NB4 (cell line): ENCODE measurements at regions not wholly inside any gene's neighbourhood (a gene's known extent, or its start where the extent isn't known, plus 50 kb on each side); places are given as distances from the start of the nearest gene placed in this dataset.

Source experiments
- MYC ChIP-seq: IDR thresholded peaks from 2 replicates; pipeline ENCODE4 v1.6.1; 2011; ENCODE audit warnings: low read depth, low read length
- POLR2A ChIP-seq: IDR thresholded peaks from 2 replicates; pipeline ENCODE4 v1.6.1; 2011; ENCODE audit warnings: mild to moderate bottlenecking; ENCODE audit not compliant: insufficient read length; ENCODE audit errors: extremely low read depth
- TF ChIP-seq, protein P1 (sequence below): IDR thresholded peaks from one replicate; pipeline ENCODE4 v1.5.1; 2012; ENCODE audit warnings: low read depth, low read length

DNA sequence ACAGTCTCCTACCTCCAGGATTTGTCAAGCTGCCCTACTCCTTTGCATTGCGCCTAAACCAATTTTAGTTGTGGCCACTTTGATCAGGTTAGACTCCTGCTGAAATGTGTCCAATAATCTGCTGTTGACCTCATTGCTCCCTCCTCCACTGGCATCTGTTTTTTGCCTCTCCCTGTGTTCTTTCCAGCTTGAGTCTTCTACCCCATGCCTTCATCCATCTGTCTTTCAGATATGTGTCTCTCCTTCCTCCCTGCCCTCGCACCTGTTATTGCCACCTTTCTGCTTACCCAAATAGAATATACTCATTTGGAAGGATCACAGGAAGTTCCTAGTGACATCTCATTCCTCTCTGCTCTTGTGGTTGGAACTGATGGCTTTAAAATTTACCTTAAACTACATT lies 366.6 kb upstream of the CLNK start:
- TF ChIP-seq, protein P1, sequence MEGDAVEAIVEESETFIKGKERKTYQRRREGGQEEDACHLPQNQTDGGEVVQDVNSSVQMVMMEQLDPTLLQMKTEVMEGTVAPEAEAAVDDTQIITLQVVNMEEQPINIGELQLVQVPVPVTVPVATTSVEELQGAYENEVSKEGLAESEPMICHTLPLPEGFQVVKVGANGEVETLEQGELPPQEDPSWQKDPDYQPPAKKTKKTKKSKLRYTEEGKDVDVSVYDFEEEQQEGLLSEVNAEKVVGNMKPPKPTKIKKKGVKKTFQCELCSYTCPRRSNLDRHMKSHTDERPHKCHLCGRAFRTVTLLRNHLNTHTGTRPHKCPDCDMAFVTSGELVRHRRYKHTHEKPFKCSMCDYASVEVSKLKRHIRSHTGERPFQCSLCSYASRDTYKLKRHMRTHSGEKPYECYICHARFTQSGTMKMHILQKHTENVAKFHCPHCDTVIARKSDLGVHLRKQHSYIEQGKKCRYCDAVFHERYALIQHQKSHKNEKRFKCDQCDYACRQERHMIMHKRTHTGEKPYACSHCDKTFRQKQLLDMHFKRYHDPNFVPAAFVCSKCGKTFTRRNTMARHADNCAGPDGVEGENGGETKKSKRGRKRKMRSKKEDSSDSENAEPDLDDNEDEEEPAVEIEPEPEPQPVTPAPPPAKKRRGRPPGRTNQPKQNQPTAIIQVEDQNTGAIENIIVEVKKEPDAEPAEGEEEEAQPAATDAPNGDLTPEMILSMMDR = no peak
- TF ChIP-seq POLR2A (no peak), MYC (no peak)
